ENCODE measurements at regions not wholly inside any gene's neighbourhood (a gene's known extent, or its start where the extent isn't known, plus 50 kb on each side); places are given as distances from the start of the nearest gene placed in this dataset.

DNA sequence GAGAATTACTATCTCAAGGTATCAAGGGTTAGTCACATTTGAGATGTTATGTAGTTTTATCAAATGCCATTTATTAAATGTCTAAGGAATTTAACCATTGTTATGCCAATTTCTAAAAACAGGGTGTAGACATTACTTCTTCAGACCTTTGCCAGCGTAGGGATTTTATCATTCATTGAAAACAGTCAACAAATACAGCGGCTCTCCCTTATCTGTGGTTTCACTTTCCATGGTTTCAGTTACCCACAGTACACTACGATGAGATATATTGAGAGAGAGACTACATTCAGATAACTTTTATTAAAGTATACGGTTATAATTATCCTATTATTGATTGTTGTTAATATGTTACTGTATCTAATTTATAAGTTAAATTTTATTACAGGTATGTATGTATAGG is 234.7 kb downstream of the TMX3 start:
- Histone ChIP-seq H3K4me3 (no peak overlapping the region), H3K4me1 (no peaks in the 10 kb centered on the region), H3K36me3 (no peaks in the 10 kb centered on the region), H3K27ac (no peak overlapping the region), H3K27me3 (no peaks in the 10 kb centered on the region), H3K9me3 (no peaks in the 10 kb centered on the region)
- TF ChIP-seq, protein P1, sequence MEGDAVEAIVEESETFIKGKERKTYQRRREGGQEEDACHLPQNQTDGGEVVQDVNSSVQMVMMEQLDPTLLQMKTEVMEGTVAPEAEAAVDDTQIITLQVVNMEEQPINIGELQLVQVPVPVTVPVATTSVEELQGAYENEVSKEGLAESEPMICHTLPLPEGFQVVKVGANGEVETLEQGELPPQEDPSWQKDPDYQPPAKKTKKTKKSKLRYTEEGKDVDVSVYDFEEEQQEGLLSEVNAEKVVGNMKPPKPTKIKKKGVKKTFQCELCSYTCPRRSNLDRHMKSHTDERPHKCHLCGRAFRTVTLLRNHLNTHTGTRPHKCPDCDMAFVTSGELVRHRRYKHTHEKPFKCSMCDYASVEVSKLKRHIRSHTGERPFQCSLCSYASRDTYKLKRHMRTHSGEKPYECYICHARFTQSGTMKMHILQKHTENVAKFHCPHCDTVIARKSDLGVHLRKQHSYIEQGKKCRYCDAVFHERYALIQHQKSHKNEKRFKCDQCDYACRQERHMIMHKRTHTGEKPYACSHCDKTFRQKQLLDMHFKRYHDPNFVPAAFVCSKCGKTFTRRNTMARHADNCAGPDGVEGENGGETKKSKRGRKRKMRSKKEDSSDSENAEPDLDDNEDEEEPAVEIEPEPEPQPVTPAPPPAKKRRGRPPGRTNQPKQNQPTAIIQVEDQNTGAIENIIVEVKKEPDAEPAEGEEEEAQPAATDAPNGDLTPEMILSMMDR (IDR thresholded peaks at IDR 0.05): no peak
- no peak for TF ChIP-seq POLR2A (IDR thresholded peaks at IDR 0.05)
- no peak for DNase-seq

DNA sequence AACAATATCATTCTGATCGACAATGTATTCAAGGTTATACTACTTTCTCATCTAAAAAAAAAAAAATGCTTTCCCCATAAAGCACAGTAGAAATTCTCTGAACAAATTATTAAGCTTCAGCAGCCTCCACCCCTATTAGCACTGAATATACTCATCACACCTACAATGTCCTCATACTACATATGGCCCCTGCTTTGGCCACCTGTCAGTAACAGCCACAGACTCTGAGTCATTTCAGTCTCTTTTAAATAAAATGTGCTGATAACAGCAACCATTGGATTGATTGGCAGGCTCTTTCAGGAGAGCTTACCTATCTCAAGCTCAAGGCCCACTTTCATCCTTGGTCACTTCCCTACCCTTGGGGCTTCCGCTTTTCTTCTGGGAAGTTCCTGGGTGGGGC is 236.7 kb downstream of the TMX3 start:
- Histone ChIP-seq H3K4me1 (no peaks in the 10 kb centered on the region), H3K27ac (no peak overlapping the region), H3K4me3 (no peak overlapping the region), H3K27me3 (no peaks in the 10 kb centered on the region), H3K36me3 (no peaks in the 10 kb centered on the region), H3K9me3 (no peaks in the 10 kb centered on the region)
- TF ChIP-seq, protein P1 (IDR thresholded peaks at IDR 0.05): no peak
- TF ChIP-seq POLR2A (IDR thresholded peaks at IDR 0.05): no peak
- DNase-seq: no peak

- no peak for TF ChIP-seq POLR2A (IDR thresholded peaks at IDR 0.05)
- TF ChIP-seq, protein P1 (IDR thresholded peaks at IDR 0.05): no peak
- no peak for DNase-seq
- no peak overlapping the region for H3K4me3 ChIP-seq
- no peaks in the 10 kb centered on the region for H3K36me3 ChIP-seq
- no peaks in the 10 kb centered on the region for H3K27me3 ChIP-seq
- no peaks in the 10 kb centered on the region for H3K4me1 ChIP-seq
- H3K27ac ChIP-seq: no peak overlapping the region
- H3K9me3 ChIP-seq: no peaks in the 10 kb centered on the region
Measured at GRCh38 chr18:68475883-68476282, 239.0 kb downstream of the TMX3 start.

GRCh38 chr18:68472701-68473295 is 242.1 kb downstream of the TMX3 start:
- no peaks in the 10 kb centered on the region for H3K9me3 ChIP-seq

GRCh38 chr18:68469049-68469625 is 245.8 kb downstream of the TMX3 start:
- no peak for TF ChIP-seq POLR2A (IDR thresholded peaks at IDR 0.05)
- TF ChIP-seq, protein P1 (IDR thresholded peaks at IDR 0.05): no peak
- no peak for DNase-seq
- no peaks in the 10 kb centered on the region for H3K9me3 ChIP-seq
- H3K27me3 ChIP-seq: no peaks in the 10 kb centered on the region
- no peak overlapping the region for H3K4me3 ChIP-seq
- no peak overlapping the region for H3K27ac ChIP-seq
- H3K36me3 ChIP-seq: no peaks in the 10 kb centered on the region
- no peaks in the 10 kb centered on the region for H3K4me1 ChIP-seq

More at GRCh38 chr18:68472701-68473295, 242.1 kb downstream of the TMX3 start:
- no peaks in the 10 kb centered on the region for H3K27me3 ChIP-seq
- H3K36me3 ChIP-seq: no peaks in the 10 kb centered on the region
- H3K4me3 ChIP-seq: no peak overlapping the region
- TF ChIP-seq, protein P1 (IDR thresholded peaks at IDR 0.05): no peak
- TF ChIP-seq POLR2A (IDR thresholded peaks at IDR 0.05): no peak
- no peak overlapping the region for H3K27ac ChIP-seq
- DNase-seq: no peak
- H3K4me1 ChIP-seq: no peaks in the 10 kb centered on the region

Data from Peyer's patch (tissue), 4 donors.